Activated CD8-positive, alpha-beta memory T cell treated with anti-CD3 and anti-CD28 coated beads, Interleukin-2, amount 50 U/mL, for 48 hours (primary cell): ENCODE measurements at regions not wholly inside any gene's neighbourhood (a gene's known extent, or its start where the extent isn't known, plus 50 kb on each side); places are given as distances from the start of the nearest gene placed in this dataset.
"Not testable (repeated sequence)": the region's sequence is repeated elsewhere in the genome, so short reads cannot be mapped to it uniquely, and the experiment has no call there.

Source experiments
- DNase-seq: peaks from one replicate; pipeline ENCODE4 v3.0.0-alpha.2; 2020

GRCh38 chr1:238429703-238430102, 539.0 kb upstream of the ZP4 start:
- not testable (repeated sequence) for DNase-seq

GRCh38 chr1:238419209-238419608, 528.5 kb upstream of the ZP4 start:
- DNase-seq: no peak

GRCh38 chr1:238409932-238410331, 519.2 kb upstream of the ZP4 start:
- no peak for DNase-seq

DNA sequence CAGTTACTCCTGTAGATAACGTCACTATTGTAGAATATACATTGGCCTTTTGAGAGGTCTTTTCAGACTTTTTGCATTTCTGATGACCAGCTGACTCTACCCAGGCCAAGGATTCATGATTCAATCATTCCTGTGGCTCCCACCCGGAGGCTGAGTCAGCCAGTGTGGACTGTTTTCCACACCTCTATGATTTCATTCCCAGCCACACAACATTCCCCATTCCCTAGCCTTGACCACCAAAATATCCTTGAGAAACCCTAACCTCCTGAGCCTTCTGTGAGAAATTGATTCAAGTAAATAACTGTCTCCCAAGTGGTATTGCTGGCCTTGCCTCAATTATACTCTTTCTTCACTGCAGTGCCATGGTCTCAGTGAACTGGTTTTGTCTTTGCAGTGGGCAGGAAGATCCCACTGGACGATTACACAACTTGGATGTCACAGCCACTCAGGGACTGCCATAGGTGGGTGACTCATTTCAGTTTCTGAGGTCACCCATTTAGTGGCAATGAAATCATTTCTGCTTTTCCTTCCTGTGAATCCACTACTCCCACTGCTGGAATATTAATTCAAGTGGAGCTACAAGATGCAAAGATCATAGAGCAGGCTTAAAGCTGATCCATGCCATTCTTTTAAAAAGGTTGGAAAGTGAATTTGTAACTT, 518.6 kb upstream of the ZP4 start:
- DNase-seq: no peak

- DNase-seq: no peak
These were observed 518.0 kb upstream of the ZP4 start for GRCh38 chr1:238408737-238409136.

DNA sequence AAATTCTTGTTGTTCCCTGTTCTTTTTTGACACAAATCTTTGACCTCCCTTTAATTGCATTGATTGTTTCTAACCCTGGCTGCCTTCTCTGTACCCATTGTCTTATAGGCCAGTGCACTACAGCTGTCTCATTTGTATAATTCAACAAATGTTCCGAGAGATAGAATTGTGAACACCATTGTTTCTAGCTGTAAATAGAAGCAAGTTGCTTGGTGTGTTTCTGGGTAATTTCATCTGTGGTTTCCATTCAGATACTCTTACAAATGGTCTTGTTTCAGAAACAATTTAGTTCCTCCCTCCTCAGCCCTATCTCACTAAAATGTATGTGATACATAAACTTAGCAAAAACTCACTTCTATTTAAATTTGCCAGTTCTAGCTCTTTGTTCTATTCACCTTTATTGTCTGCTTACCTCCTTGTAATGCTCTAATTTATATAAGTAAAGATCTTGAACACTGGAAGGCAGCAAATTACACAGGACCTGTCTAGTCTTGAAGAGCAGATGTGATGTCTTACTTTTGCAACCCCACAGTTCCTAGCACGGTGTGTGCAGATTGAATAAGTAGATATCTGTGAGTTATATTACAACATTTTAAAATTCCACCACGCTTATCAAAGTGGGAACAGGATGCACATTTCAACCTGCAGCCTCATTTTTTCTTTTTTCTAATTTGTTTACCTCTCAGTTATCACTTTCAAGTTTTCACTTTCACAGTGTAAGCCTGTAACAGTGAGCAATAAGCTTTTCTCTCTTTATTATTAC, 515.6 kb upstream of the ZP4 start:
- DNase-seq: no peak

DNA sequence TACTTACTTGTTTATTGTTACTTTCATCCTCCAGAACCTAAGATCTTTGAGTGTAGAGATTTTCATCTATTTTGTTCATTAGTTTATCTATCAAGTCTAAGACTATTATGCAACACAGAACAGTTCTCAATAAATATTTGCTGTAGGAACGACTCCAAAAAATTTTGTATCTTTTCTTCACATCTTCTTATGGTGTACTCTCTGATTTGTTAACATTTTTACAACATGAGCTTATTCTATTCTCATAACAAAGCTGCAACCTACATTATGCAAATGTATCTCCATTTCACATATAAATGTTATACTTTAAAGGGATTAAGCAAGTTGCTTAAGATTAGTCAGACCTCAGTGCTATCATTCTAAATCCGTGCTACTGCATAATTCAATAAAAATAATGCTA, 514.2 kb upstream of the ZP4 start:
- DNase-seq: no peak

DNA sequence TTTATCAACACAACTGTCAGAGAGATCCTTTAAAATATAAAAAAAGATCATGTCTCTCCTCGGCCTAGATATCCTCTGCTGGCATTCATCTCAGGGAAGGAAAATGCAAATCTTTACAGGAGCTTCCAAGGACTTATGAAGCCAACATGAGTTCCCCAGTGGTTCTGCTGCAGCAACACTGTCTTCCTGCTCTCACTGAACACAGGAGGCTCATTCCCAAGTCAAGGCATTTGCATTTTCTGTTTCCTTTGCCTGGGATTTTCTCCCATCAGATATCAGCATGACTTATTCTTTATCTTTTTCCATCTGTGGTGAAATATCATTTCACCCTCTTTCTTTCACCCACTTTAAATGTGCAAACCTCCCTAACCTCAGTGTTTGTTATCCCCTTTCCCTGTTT, 513.8 kb upstream of the ZP4 start:
- no peak for DNase-seq

- DNase-seq: no peak
These were observed 510.4 kb upstream of the ZP4 start for GRCh38 chr1:238401144-238401543.

DNA sequence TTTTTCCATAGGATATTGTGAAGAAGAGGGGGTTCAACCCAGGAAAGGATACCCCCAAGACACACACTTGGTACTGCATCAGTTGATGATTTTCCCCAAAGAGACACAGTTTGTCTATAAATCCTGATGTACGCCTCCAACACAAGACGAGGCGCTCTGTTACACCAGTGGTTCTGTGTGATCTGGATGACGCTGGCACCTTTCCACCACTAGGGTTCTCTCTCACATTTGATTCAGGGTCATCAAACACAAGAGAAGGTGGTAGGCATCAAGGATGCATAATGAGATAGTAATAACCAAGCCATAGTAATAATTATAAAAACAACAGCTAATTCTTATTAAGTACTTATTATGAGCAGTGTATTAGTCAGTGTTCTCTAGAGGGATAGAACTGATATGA, 508.8 kb upstream of the ZP4 start:
- no peak for DNase-seq

DNA sequence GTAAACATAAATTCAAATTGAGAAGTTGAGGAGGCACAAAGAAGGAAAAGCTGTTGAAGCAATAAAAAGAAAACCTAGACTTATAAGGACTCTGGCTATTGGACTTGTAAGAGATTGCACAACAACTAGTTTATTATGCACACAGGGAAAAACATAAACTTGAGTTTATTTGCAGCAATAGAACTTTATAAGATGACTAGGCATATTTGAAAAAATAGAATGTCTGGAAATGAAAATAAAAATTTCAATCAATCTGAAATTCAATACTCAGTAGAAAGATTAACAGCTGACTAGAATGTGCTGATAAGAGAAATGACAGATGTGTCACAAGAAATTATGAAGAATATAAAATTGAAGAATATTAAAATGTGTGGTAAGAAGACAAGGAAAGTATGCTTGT, 505.4 kb upstream of the ZP4 start:
- no peak for DNase-seq

DNA sequence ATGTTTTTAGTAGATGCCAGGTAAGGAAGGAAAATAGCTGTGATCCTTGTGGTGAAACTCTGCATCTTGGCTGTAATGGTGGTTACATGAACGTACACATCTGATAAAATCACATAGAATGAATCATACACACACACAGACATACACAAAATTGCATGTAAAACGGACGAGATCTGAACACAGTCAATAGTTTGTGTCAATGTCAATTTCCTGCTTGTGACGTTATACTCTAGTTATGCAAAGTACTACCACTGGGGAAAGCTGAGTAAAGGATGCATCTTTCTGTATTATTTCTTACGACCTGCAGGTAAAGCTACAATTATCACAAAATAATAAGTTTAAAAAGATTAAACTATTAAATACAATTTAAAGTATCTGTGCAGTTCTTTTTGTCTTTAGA, 493.7 kb upstream of the ZP4 start:
- no peak for DNase-seq

- DNase-seq: no peak
These were observed 489.4 kb upstream of the ZP4 start for GRCh38 chr1:238380167-238380566.

DNA sequence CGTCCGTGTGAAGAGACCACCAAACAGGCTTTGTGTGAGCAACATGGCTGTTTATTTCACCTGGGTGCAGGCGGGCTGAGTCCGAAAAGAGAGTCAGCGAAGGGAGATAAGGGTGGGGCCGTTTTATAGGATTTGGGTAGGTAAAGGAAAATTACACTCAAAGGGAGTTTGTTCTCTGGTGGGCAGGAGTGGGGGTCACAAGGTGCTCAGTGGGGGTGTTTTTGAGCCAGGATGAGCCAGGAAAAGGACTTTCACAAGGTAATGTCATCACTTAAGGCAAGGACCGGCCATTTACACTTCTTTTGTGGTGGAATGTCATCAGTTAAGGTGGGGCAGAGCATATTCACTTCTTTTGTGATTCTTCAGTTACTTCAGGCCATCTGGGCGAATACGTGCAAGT, 488.7 kb upstream of the ZP4 start:
- not testable (repeated sequence) for DNase-seq

GRCh38 chr1:238377280-238377919, 486.7 kb upstream of the ZP4 start:
- DNase-seq: no peak

GRCh38 chr1:238370599-238370998, 479.9 kb upstream of the ZP4 start:
- no peak for DNase-seq

DNA sequence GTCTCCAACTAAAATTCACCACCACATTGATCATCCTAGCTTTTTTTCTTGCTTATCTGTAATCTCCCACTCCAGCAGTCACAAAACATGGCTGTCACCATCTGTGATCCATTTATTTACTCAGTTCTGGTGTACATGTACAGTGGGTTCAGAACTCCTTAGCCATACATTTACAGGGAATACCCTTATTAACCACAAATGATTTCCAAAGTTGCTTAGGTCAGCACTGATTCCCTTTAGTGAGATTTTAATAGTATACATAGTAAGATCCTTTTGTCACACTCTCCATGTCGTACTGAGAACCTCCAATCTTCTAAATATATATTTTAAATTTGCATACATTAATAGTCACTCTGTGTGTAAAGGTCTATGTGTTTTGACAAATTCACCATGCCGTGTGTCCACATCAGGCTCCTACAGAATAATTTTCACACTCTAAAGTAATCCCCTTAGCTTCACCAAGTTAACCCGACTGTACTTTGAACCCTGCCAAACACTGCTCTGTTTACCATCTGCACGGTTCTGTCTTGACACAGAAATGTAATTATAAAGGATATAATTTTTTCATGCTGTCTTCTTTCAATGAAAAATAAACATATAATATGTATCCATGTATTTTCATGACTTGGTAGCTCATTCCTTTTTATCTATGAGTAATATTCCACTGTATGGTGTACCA, 473.6 kb upstream of the ZP4 start:
- DNase-seq: no peak

DNA sequence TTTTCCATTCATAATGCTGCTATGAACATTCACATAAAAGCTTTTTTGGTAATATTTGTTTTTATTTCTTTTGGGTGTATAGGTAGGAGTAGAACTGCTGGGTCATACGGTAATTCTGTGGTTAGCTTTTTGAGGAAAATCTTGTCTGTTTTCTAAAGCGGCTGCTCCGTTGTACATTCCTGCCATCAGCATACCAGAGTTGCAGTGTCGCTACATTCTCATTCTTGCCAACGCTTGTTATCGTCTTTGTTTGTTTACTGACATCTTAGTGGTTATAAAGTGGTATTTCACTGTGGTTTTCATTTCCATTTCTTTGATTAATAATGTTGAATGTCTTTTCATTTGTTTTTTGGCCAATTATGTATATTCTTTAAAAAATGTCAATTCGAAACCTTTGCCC, 469.8 kb upstream of the ZP4 start:
- DNase-seq: no peak

DNA sequence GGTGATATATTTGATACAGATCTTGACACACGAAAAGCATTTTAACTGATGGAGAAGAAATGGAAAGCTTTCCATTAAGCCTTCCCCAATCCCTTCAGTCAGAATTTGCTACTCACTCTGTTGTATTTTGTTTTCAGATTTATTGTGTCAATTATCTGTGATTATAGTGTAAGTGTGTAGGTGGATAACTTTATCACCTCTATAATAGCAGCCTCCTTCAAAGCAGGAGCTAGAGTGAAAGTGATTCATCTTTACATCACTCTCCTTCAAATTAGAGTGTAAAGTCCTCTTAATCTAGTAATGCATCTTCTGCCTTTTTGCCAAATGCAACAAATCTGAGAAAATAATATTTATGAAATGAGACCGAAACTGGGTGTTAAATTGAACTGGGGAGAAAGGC, 459.7 kb upstream of the ZP4 start:
- no peak for DNase-seq

GRCh38 chr1:238346340-238346739, 455.6 kb upstream of the ZP4 start:
- DNase-seq: no peak

DNA sequence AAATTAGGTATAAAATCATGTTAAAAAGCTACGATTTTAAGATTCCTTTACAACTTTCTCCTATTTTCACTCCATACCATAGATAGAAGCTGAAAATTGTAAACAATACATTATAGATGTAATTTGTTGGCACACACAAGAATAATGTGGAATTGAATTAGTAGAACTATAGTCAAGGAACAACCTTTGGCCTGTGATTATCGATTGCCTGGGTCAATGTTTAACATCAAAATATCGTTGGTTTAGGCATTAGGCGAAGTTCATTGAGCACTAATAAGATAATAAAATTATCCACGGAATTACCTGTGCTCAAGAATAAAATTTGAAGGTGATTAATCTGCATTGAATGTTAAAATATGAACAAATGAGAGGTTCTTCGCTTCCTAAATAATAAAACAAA, 455.1 kb upstream of the ZP4 start:
- DNase-seq: no peak

GRCh38 chr1:238343852-238344251, 453.1 kb upstream of the ZP4 start:
- no peak for DNase-seq

GRCh38 chr1:238341395-238341794, 450.7 kb upstream of the ZP4 start:
- DNase-seq: no peak

DNA sequence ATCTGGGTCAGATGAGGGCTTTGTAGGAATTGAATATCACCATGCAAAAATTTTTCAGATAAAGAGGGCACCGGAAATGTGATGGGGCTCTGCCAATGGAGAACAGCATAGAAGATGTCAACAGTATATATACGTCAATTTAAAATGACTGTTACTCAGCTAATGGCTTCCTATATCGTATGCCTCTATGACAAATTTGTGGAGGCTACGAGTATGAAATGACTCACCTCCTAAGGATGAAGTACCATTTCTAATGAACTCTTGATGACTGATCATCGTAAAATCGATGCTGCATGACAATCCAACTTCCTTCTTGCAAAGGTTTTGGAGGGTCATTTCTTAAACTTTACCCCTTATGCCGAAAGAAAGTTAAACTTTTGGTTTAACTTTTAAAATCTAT, 450.3 kb upstream of the ZP4 start:
- no peak for DNase-seq
